ENCODE measurements at regions not wholly inside any gene's neighbourhood (a gene's known extent, or its start where the extent isn't known, plus 50 kb on each side); places are given as distances from the start of the nearest gene placed in this dataset.
A peak's percentile ranks its signal among the peaks of the same experiment; 100 is the strongest.
"Not testable (repeated sequence)": the region's sequence is repeated elsewhere in the genome, so short reads cannot be mapped to it uniquely, and the experiment has no call there.

GRCh38 chr5:61215996-61216395 is 53.7 kb upstream of the SMIM15 start:
- DNase-seq: no peak

GRCh38 chr5:61216741-61217140 is 54.5 kb upstream of the SMIM15 start:
- no peak for DNase-seq

- no peak for DNase-seq
Measured at GRCh38 chr5:61217214-61217613, 54.9 kb upstream of the SMIM15 start.

- peak; percentile 44 for DNase-seq
Measured at GRCh38 chr5:61228229-61228628, 66.0 kb upstream of the SMIM15 start.

GRCh38 chr5:61228691-61229280 is 66.5 kb upstream of the SMIM15 start:
- DNase-seq: peak; percentile 10

- no peak for DNase-seq
Measured at GRCh38 chr5:61229416-61229815, 67.1 kb upstream of the SMIM15 start.

GRCh38 chr5:61230492-61230891 is 68.2 kb upstream of the SMIM15 start:
- no peak for DNase-seq

GRCh38 chr5:61231813-61232212 is 69.5 kb upstream of the SMIM15 start:
- DNase-seq: no peak

- no peak for DNase-seq
Measured at GRCh38 chr5:61232490-61233050, 70.3 kb upstream of the SMIM15 start.

GRCh38 chr5:61234019-61234418 is 71.8 kb upstream of the SMIM15 start:
- no peak for DNase-seq

GRCh38 chr5:61236715-61237114 is 74.4 kb upstream of the SMIM15 start:
- not testable (repeated sequence) for DNase-seq

GRCh38 chr5:61245486-61245885 is 83.2 kb upstream of the SMIM15 start:
- no peak for DNase-seq

- DNase-seq: no peak
Measured at GRCh38 chr5:61245936-61246335, 83.7 kb upstream of the SMIM15 start.

- no peak for DNase-seq
Measured at GRCh38 chr5:61246768-61247307, 84.6 kb upstream of the SMIM15 start.

GRCh38 chr5:61251874-61252642 is 80.0 kb upstream of the ZSWIM6 start:
- no peak for DNase-seq

- DNase-seq: no peak
Measured at GRCh38 chr5:61252643-61252925, 79.5 kb upstream of the ZSWIM6 start.

- no peak for DNase-seq
Measured at GRCh38 chr5:61253547-61253946, 78.5 kb upstream of the ZSWIM6 start.

- no peak for DNase-seq
Measured at GRCh38 chr5:61254969-61255555, 77.0 kb upstream of the ZSWIM6 start.

- DNase-seq: no peak
Measured at GRCh38 chr5:61256474-61256873, 75.6 kb upstream of the ZSWIM6 start.

GRCh38 chr5:61257421-61257820 is 74.6 kb upstream of the ZSWIM6 start:
- no peak for DNase-seq

GRCh38 chr5:61261136-61261535 is 70.9 kb upstream of the ZSWIM6 start:
- DNase-seq: no peak

- DNase-seq: no peak
Measured at GRCh38 chr5:61262080-61262479, 70.0 kb upstream of the ZSWIM6 start.

- no peak for DNase-seq
Measured at GRCh38 chr5:61263072-61263471, 69.0 kb upstream of the ZSWIM6 start.

Data from hematopoietic multipotent progenitor cell treated with erythropoietin and hydrocortisone succinate and interleukin-3 and kit ligand, for 4 days (in vitro differentiated cells).